Erythroblast (primary cell): ENCODE measurements at regions not wholly inside any gene's neighbourhood (a gene's known extent, or its start where the extent isn't known, plus 50 kb on each side); places are given as distances from the start of the nearest gene placed in this dataset.

ENCODE experiments used
- GATA1 ChIP-seq: IDR thresholded peaks from 2 replicates; pipeline ENCODE4 v1.6.1; 2011; ENCODE audit warnings: low read depth, mild to moderate bottlenecking, control low read depth, low read length, moderate library complexity
- POLR2A ChIP-seq: IDR thresholded peaks from 2 replicates; pipeline ENCODE4 v1.6.1; 2011; ENCODE audit warnings: mild to moderate bottlenecking, low read length

DNA sequence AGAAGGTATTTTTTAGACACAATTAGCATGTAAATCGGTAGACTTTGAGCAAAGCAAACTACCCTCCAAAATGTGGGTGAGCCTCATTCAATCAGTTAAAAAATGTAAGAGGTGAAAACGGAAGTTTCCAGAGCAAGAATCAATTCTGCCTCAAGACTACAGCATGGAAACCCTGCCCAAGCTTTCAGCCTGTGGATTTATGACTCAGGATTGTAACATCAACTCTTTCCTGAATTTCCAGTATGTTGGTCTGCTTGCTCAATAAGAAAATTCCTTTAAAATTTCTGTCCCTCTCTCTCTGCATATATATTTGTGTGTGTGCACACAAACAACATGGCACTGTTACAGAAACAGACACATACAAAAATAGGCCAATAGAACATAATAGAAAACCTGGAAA, 228.6 kb upstream of the DOK6 start:
- TF ChIP-seq POLR2A (no peak), GATA1 (no peak)
